Dedifferentiated amniotic fluid mesenchymal stem cell (primary cell): ENCODE measurements at regions not wholly inside any gene's neighbourhood (a gene's known extent, or its start where the extent isn't known, plus 50 kb on each side); places are given as distances from the start of the nearest gene placed in this dataset.

Experiments used
- DNase-seq: peaks from one replicate; pipeline ENCODE4 v3.0.0-alpha.2; 2016; ENCODE audit errors: extremely low spot score

GRCh38 chr4:43778187-43778915 lies 670.3 kb downstream of the KCTD8 start:
- no peak for DNase-seq

GRCh38 chr4:43781125-43781524 lies 667.5 kb downstream of the KCTD8 start:
- DNase-seq, result no peak

GRCh38 chr4:43782391-43782790 lies 666.2 kb downstream of the KCTD8 start:
- DNase-seq, result no peak

GRCh38 chr4:43816116-43816515 lies 632.5 kb downstream of the KCTD8 start:
- DNase-seq, result no peak

GRCh38 chr4:43822621-43823020 lies 626.0 kb downstream of the KCTD8 start:
- DNase-seq, result no peak

- DNase-seq, result no peak
Measured at GRCh38 chr4:43835869-43836268, 612.7 kb downstream of the KCTD8 start.

GRCh38 chr4:43837171-43837570 lies 611.4 kb downstream of the KCTD8 start:
- DNase-seq, result no peak

- DNase-seq, result no peak
Measured at GRCh38 chr4:43837604-43838003, 611.0 kb downstream of the KCTD8 start.

- no peak for DNase-seq
Measured at GRCh38 chr4:43842594-43842993, 606.0 kb downstream of the KCTD8 start.

- no peak for DNase-seq
Measured at GRCh38 chr4:43843501-43843900, 605.1 kb downstream of the KCTD8 start.

GRCh38 chr4:43846111-43846587 lies 602.5 kb downstream of the KCTD8 start:
- no peak for DNase-seq

GRCh38 chr4:43853565-43854264 lies 594.9 kb downstream of the KCTD8 start:
- no peak for DNase-seq

- no peak for DNase-seq
Measured at GRCh38 chr4:43855283-43855682, 593.3 kb downstream of the KCTD8 start.

GRCh38 chr4:43864616-43865146 lies 583.9 kb downstream of the KCTD8 start:
- DNase-seq, result no peak

- no peak for DNase-seq
Measured at GRCh38 chr4:43867908-43868307, 580.7 kb downstream of the KCTD8 start.

- no peak for DNase-seq
Measured at GRCh38 chr4:43875655-43876054, 573.0 kb downstream of the KCTD8 start.

GRCh38 chr4:43882470-43882869 lies 566.1 kb downstream of the KCTD8 start:
- no peak for DNase-seq

- DNase-seq, result no peak
Measured at GRCh38 chr4:43886196-43886595, 562.4 kb downstream of the KCTD8 start.

GRCh38 chr4:43898836-43899235 lies 549.8 kb downstream of the KCTD8 start:
- no peak for DNase-seq

GRCh38 chr4:43903456-43903855 lies 545.2 kb downstream of the KCTD8 start:
- no peak for DNase-seq

- no peak for DNase-seq
Measured at GRCh38 chr4:43918377-43918776, 530.2 kb downstream of the KCTD8 start.

- DNase-seq, result no peak
Measured at GRCh38 chr4:43932448-43932847, 516.2 kb downstream of the KCTD8 start.

- no peak for DNase-seq
Measured at GRCh38 chr4:43943998-43944397, 504.6 kb downstream of the KCTD8 start.
